HG03280 (cell line): ENCODE measurements at regions not wholly inside any gene's neighbourhood (a gene's known extent, or its start where the extent isn't known, plus 50 kb on each side); places are given as distances from the start of the nearest gene placed in this dataset.

Experiments
- ATAC-seq: cut with Tn5 transposase; IDR thresholded peaks from one replicate; pipeline ENCODE4 v1.9.1; 2021; ENCODE audit warnings: mild to moderate bottlenecking, moderate library complexity; ENCODE audit not compliant: unreplicated experiment

GRCh38 chr10:78953113-78953798 lies 115.5 kb upstream of the ZMIZ1 start:
- ATAC-seq: no peak

GRCh38 chr10:78953799-78954297 lies 114.9 kb upstream of the ZMIZ1 start:
- ATAC-seq: no peak

- no peak for ATAC-seq
Measured at GRCh38 chr10:78954689-78955088, 114.1 kb upstream of the ZMIZ1 start.

- ATAC-seq: no peak
Measured at GRCh38 chr10:78955206-78955605, 113.6 kb upstream of the ZMIZ1 start.

GRCh38 chr10:78956391-78956790 lies 112.4 kb upstream of the ZMIZ1 start:
- ATAC-seq: no peak

GRCh38 chr10:78957471-78958039 lies 111.2 kb upstream of the ZMIZ1 start:
- no peak for ATAC-seq

- no peak for ATAC-seq
Measured at GRCh38 chr10:78959217-78959923, 109.4 kb upstream of the ZMIZ1 start.

- no peak for ATAC-seq
Measured at GRCh38 chr10:78959924-78960285, 108.9 kb upstream of the ZMIZ1 start.

GRCh38 chr10:78960316-78960800 lies 108.4 kb upstream of the ZMIZ1 start:
- ATAC-seq: no peak

GRCh38 chr10:78961760-78962159 lies 107.0 kb upstream of the ZMIZ1 start:
- no peak for ATAC-seq

GRCh38 chr10:78963074-78964034 lies 105.4 kb upstream of the ZMIZ1 start:
- ATAC-seq: no peak

- no peak for ATAC-seq
Measured at GRCh38 chr10:78964274-78964951, 104.4 kb upstream of the ZMIZ1 start.

GRCh38 chr10:78964952-78965633 lies 103.7 kb upstream of the ZMIZ1 start:
- no peak for ATAC-seq

GRCh38 chr10:78966182-78966787 lies 102.5 kb upstream of the ZMIZ1 start:
- ATAC-seq: no peak

GRCh38 chr10:78966844-78967488 lies 101.8 kb upstream of the ZMIZ1 start:
- no peak for ATAC-seq

GRCh38 chr10:78968300-78968942 lies 100.3 kb upstream of the ZMIZ1 start:
- no peak for ATAC-seq

- ATAC-seq: no peak
Measured at GRCh38 chr10:78968943-78969342, 99.8 kb upstream of the ZMIZ1 start.

GRCh38 chr10:78969719-78970118 lies 99.0 kb upstream of the ZMIZ1 start:
- ATAC-seq: no peak
